OCI-LY3 (cell line): ENCODE measurements at regions not wholly inside any gene's neighbourhood (a gene's known extent, or its start where the extent isn't known, plus 50 kb on each side); places are given as distances from the start of the nearest gene placed in this dataset.

ENCODE experiments used
- H2AFZ ChIP-seq: fragments of 200-600, 300-600 bp; shearing (Covaris generic); 2 replicates; pipeline ENCODE4 v1.6.0; 2014; ENCODE audit warnings: antibody characterized with exemption, low read depth, low read length
- H3K27ac ChIP-seq: fragments of 200-600, 300-600 bp; sonication (generic); 2 replicates; pipeline ENCODE4 v1.5.1; 2014; ENCODE audit warnings: mild to moderate bottlenecking, low read length, moderate library complexity, mixed read lengths
- H3K27me3 ChIP-seq: fragments of 200-600, 300-600 bp; sonication (generic); 2 replicates; pipeline ENCODE4 v1.6.1; 2014; ENCODE audit warnings: low read depth, low read length, mixed read lengths
- H3K36me3 ChIP-seq: fragments of 200-600, 300-600 bp; sonication (generic); replicated peaks from 2 replicates; pipeline ENCODE3; 2014; ENCODE audit warnings: low read depth, low read length, mixed read lengths
- H3K4me1 ChIP-seq: fragments of 300-600, 200-600 bp; sonication (generic); 2 replicates; pipeline ENCODE4 v1.6.1; 2014; ENCODE audit warnings: low read length, mixed read lengths
- H3K4me2 ChIP-seq: fragments of 200-600, 300-600 bp; sonication (generic); 2 replicates; pipeline ENCODE4 v1.6.1; 2014; ENCODE audit warnings: low read length, mixed read lengths
- H3K4me3 ChIP-seq: fragments of 300-600, 200-600 bp; sonication (generic); 2 replicates; pipeline ENCODE4 v1.5.1; 2014; ENCODE audit warnings: antibody characterized with exemption, mild to moderate bottlenecking, low read length, moderate library complexity
- H3K79me2 ChIP-seq: fragments of 300-600, 200-600 bp; shearing (Covaris generic); 2 replicates; pipeline ENCODE4 v1.6.1; 2014; ENCODE audit warnings: mild to moderate bottlenecking, low read length, mixed read lengths
- H3K9ac ChIP-seq: fragments of 300-600, 200-600 bp; shearing (Covaris generic); 2 replicates; pipeline ENCODE4 v1.6.0; 2014; ENCODE audit warnings: mild to moderate bottlenecking, low read length, moderate library complexity
- H3K9me3 ChIP-seq: fragments of 200-600, 300-600 bp; shearing (Covaris generic); 2 replicates; pipeline ENCODE4 v1.6.1; 2014; ENCODE audit warnings: low read length, mixed read lengths; ENCODE audit not compliant: insufficient read depth
- H4K20me1 ChIP-seq: fragments of 200-600, 300-600 bp; sonication (generic); 2 replicates; pipeline ENCODE4 v1.6.1; 2016; ENCODE audit warnings: low read length, mixed read lengths; ENCODE audit not compliant: insufficient read depth
- EZH2phosphoT487 ChIP-seq: fragments of 200-600 bp; shearing (Covaris generic); IDR thresholded peaks from 2 replicates; pipeline ENCODE4 v1.6.1; 2018; ENCODE audit warnings: antibody characterized with exemption, mixed run types, low read depth
- TF ChIP-seq, protein P1 (sequence below): fragments of 200-600, 300-600 bp; sonication (generic); IDR thresholded peaks from 2 replicates; pipeline ENCODE4 v1.5.1; 2014; ENCODE audit warnings: antibody characterized with exemption, low read length, low read depth

DNA sequence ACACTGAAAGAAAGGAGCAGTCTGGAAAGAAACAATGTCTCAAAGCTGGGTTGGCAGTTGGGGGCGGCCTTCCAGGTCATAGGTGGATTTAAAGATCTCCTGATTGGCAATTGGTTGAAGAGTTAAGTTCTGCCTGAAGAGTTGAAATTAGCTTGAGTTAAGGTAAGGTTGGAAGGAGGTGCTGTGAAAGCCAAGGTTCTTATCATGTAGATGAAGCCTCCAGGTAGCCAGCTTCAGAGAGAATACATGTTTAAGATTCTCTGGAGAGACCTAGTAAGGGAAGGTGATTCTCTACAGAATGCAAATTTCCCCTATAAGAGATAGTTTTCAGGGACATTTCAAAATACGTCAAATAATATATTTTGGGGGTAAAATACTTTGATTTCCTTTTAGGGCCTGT, 387.1 kb downstream of the TMEM232 start:
- H3K27me3 ChIP-seq: no peaks in the 10 kb centered on the region
- TF ChIP-seq, protein P1, sequence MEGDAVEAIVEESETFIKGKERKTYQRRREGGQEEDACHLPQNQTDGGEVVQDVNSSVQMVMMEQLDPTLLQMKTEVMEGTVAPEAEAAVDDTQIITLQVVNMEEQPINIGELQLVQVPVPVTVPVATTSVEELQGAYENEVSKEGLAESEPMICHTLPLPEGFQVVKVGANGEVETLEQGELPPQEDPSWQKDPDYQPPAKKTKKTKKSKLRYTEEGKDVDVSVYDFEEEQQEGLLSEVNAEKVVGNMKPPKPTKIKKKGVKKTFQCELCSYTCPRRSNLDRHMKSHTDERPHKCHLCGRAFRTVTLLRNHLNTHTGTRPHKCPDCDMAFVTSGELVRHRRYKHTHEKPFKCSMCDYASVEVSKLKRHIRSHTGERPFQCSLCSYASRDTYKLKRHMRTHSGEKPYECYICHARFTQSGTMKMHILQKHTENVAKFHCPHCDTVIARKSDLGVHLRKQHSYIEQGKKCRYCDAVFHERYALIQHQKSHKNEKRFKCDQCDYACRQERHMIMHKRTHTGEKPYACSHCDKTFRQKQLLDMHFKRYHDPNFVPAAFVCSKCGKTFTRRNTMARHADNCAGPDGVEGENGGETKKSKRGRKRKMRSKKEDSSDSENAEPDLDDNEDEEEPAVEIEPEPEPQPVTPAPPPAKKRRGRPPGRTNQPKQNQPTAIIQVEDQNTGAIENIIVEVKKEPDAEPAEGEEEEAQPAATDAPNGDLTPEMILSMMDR: no peak
- TF ChIP-seq EZH2phosphoT487: no peak
- no peak overlapping the region for H3K27ac ChIP-seq
- H3K4me2 ChIP-seq: no peak overlapping the region
- H3K4me3 ChIP-seq: no peak overlapping the region
- H3K9me3 ChIP-seq: no peaks in the 10 kb centered on the region
- H3K36me3 ChIP-seq: no peaks in the 10 kb centered on the region
- H3K9ac ChIP-seq: no peak overlapping the region
- H2AFZ ChIP-seq: no peak overlapping the region
- no peaks in the 10 kb centered on the region for H3K4me1 ChIP-seq
- H3K79me2 ChIP-seq: no peaks in the 10 kb centered on the region
- no peaks in the 10 kb centered on the region for H4K20me1 ChIP-seq

DNA sequence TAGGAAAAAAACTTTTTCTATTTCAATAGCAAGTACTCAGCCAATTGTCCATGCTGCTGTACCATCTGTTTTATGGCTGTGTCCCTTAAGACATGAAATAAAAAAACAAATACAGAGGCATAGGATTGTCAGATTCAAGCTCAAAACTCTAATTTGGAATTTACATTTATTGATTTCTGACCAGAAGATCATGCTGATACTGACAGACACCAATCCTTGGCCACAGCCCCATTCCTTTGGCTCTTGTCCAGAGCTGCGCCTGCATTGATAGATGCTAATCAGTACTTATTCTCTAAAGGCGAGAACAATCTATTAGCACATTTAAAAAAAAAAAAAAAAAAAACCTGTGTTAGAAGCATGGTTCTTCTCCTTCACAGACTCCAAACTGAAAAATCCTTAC, 384.6 kb downstream of the TMEM232 start:
- no peaks in the 10 kb centered on the region for H3K9me3 ChIP-seq

DNA sequence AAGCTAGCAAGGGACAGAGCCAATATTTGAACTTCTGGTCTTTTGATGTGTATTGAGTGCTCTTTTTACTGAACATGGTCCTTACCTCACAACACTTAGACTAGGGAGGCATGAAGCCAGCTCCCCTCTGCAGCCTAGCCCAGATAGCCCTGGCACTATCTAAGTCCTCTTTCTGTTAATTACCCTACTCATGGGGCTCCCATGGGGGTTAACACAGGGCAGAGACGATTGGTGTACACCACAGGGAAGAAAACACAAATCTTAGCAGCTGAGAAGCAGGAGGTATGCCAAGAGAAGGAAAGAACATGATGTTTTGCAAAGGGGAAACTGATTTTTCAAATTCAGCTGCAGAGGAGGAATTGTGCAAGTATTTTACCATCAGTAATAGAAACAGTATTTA, 383.8 kb downstream of the TMEM232 start:
- no peaks in the 10 kb centered on the region for H3K79me2 ChIP-seq
- H3K36me3 ChIP-seq: no peaks in the 10 kb centered on the region
- no peak overlapping the region for H3K4me3 ChIP-seq
- H3K4me1 ChIP-seq: no peaks in the 10 kb centered on the region
- H3K4me2 ChIP-seq: no peak overlapping the region
- no peaks in the 10 kb centered on the region for H3K9me3 ChIP-seq
- no peak overlapping the region for H2AFZ ChIP-seq
- H3K27ac ChIP-seq: no peak overlapping the region
- TF ChIP-seq, protein P1: no peak
- TF ChIP-seq EZH2phosphoT487: no peak
- H3K27me3 ChIP-seq: no peaks in the 10 kb centered on the region
- no peak overlapping the region for H3K9ac ChIP-seq
- no peaks in the 10 kb centered on the region for H4K20me1 ChIP-seq

More for the DNA sequence above, 384.6 kb downstream of the TMEM232 start:
- Histone ChIP-seq H3K27ac (no peak overlapping the region), H3K36me3 (no peaks in the 10 kb centered on the region), H3K4me2 (no peak overlapping the region), H4K20me1 (no peaks in the 10 kb centered on the region), H3K4me1 (no peaks in the 10 kb centered on the region), H3K27me3 (no peaks in the 10 kb centered on the region), H3K79me2 (no peaks in the 10 kb centered on the region), H3K4me3 (no peak overlapping the region), H2AFZ (no peak overlapping the region), H3K9ac (no peak overlapping the region)
- TF ChIP-seq, protein P1: no peak
- TF ChIP-seq EZH2phosphoT487: no peak

DNA sequence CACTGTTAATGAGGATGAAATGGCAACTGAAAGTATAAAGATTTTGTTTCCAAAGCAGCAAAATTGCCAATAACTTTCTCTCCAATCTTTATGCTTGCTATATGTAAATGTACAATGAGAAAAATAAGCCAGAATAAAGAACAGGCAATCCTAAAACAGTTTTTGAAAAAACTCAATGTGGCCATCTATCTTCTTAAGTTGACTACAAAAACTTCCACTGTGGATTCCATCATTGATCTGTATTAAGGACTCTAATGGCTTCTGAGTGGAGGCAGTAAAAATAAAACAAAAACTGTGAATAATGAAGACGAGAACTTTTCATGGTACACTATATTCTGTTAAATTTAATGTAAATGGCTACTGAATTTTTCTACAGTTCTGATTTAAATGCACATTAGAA, 382.9 kb downstream of the TMEM232 start:
- no peaks in the 10 kb centered on the region for H3K79me2 ChIP-seq
- H2AFZ ChIP-seq: no peak overlapping the region
- H3K9me3 ChIP-seq: no peaks in the 10 kb centered on the region
- no peak for TF ChIP-seq EZH2phosphoT487
- TF ChIP-seq, protein P1: no peak
- H3K27me3 ChIP-seq: no peaks in the 10 kb centered on the region
- H3K4me3 ChIP-seq: no peak overlapping the region
- no peaks in the 10 kb centered on the region for H3K4me1 ChIP-seq
- H3K4me2 ChIP-seq: no peak overlapping the region
- H3K36me3 ChIP-seq: no peaks in the 10 kb centered on the region
- H3K9ac ChIP-seq: no peak overlapping the region
- no peaks in the 10 kb centered on the region for H4K20me1 ChIP-seq
- no peak overlapping the region for H3K27ac ChIP-seq
